Astrocyte (in vitro differentiated cells and primary cell): ENCODE measurements at regions not wholly inside any gene's neighbourhood (a gene's known extent, or its start where the extent isn't known, plus 50 kb on each side); places are given as distances from the start of the nearest gene placed in this dataset.
"Not testable (repeated sequence)": the region's sequence is repeated elsewhere in the genome, so short reads cannot be mapped to it uniquely, and the experiment has no call there.

Source experiments
- DNase-seq: peaks from one replicate; pipeline ENCODE4 v3.0.0-alpha.2; 2010; ENCODE audit warnings: low read depth
- FAIRE-seq: peaks from 2 replicates; lab custom pipeline; 2011; peaks lifted over from hg19 to GRCh38; lab: Jason Lieb, UNC
- H2AFZ ChIP-seq: 2 replicates; pipeline ENCODE4 v1.6.0; 2012; ENCODE audit warnings: low read depth, low read length, inconsistent platforms
- H3K27ac ChIP-seq: 2 replicates; pipeline ENCODE4 v1.5.1; 2011; ENCODE audit warnings: low read depth, low read length, inconsistent platforms
- H3K27me3 ChIP-seq: 2 replicates; pipeline ENCODE4 v1.6.0; 2011; ENCODE audit warnings: low read length, inconsistent platforms; ENCODE audit not compliant: insufficient read depth
- H3K36me3 ChIP-seq: 2 replicates; pipeline ENCODE4 v1.5.1; 2011; ENCODE audit warnings: low read length, inconsistent platforms; ENCODE audit not compliant: insufficient read depth
- H3K4me1 ChIP-seq: 2 replicates; pipeline ENCODE4 v1.5.1; 2011; ENCODE audit warnings: low read length, inconsistent platforms; ENCODE audit not compliant: insufficient read depth
- H3K4me2 ChIP-seq: 2 replicates; pipeline ENCODE4 v1.6.0; 2012; ENCODE audit warnings: low read length, inconsistent platforms
- H3K4me3 ChIP-seq: 2 replicates; pipeline ENCODE4 v1.5.1; 2011; ENCODE audit warnings: low read depth, mild to moderate bottlenecking, low read length, inconsistent platforms; ENCODE audit not compliant: insufficient read depth
- H3K79me2 ChIP-seq: 2 replicates; pipeline ENCODE4 v1.6.0; 2012; ENCODE audit warnings: mild to moderate bottlenecking, low read length, inconsistent platforms; ENCODE audit not compliant: insufficient read depth
- H3K9ac ChIP-seq: 2 replicates; pipeline ENCODE4 v1.6.0; 2012; ENCODE audit warnings: mild to moderate bottlenecking, low read length, inconsistent platforms
- H3K9me3 ChIP-seq: 2 replicates; pipeline ENCODE4 v1.5.1; 2012; ENCODE audit warnings: low read depth, mild to moderate bottlenecking, low read length, inconsistent platforms; ENCODE audit not compliant: insufficient read depth
- H4K20me1 ChIP-seq: 2 replicates; pipeline ENCODE4 v1.6.0; 2012; ENCODE audit warnings: low read length, inconsistent platforms; ENCODE audit not compliant: insufficient read depth
- H3K27ac Mint-ChIP-seq: one replicate; pipeline ENCODE4 v1.8.0; 2021; ENCODE audit warnings: mild to moderate bottlenecking, mixed read lengths; ENCODE audit not compliant: unreplicated experiment
- H3K27me3 Mint-ChIP-seq: one replicate; pipeline ENCODE4 v1.8.0; 2021; ENCODE audit warnings: low read depth, mixed read lengths; ENCODE audit not compliant: unreplicated experiment
- H3K36me3 Mint-ChIP-seq: one replicate; pipeline ENCODE4 v1.8.0; 2021; ENCODE audit warnings: low read depth, mixed read lengths; ENCODE audit not compliant: unreplicated experiment
- H3K4me1 Mint-ChIP-seq: one replicate; pipeline ENCODE4 v1.8.0; 2021; ENCODE audit warnings: low read depth, mixed read lengths; ENCODE audit not compliant: unreplicated experiment
- H3K4me3 Mint-ChIP-seq: one replicate; pipeline ENCODE4 v1.8.0; 2021; ENCODE audit warnings: mild to moderate bottlenecking, moderate library complexity, mixed read lengths; ENCODE audit not compliant: unreplicated experiment
- H3K9me3 Mint-ChIP-seq: one replicate; pipeline ENCODE4 v1.8.0; 2021; ENCODE audit warnings: mild to moderate bottlenecking, mixed read lengths; ENCODE audit not compliant: unreplicated experiment
- EZH2 ChIP-seq: IDR thresholded peaks from 2 replicates; pipeline ENCODE4 v1.6.1; 2012; ENCODE audit warnings: mild to moderate bottlenecking, low read length, inconsistent platforms; ENCODE audit not compliant: insufficient read depth
- TF ChIP-seq, protein P1 (sequence below): IDR thresholded peaks from 2 replicates; pipeline ENCODE4 v1.5.1; 2011; ENCODE audit warnings: low read depth, mild to moderate bottlenecking, inconsistent platforms, low read length, moderate library complexity; ENCODE audit not compliant: insufficient read depth

DNA sequence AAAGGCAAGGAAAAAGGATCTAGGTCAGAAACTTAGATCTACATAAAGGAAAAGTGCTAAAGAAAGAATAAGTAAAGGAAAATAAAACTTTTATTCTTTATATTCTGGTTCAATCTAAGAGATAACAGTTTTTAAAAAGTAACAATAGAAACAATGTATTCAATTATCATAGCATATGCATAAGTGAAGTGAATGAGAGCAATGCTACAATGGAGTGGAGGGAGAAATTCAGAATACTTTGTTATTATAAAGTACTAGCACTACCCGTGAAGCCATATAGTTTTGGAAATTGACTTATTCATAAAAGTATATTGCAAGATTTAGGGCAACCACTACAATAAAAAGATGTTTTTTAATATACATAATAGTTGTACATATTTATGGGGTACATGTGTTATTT, 586.0 kb upstream of the MDGA2 start:
- no peak overlapping the region for H3K27ac Mint-ChIP-seq
- TF ChIP-seq, protein P1, sequence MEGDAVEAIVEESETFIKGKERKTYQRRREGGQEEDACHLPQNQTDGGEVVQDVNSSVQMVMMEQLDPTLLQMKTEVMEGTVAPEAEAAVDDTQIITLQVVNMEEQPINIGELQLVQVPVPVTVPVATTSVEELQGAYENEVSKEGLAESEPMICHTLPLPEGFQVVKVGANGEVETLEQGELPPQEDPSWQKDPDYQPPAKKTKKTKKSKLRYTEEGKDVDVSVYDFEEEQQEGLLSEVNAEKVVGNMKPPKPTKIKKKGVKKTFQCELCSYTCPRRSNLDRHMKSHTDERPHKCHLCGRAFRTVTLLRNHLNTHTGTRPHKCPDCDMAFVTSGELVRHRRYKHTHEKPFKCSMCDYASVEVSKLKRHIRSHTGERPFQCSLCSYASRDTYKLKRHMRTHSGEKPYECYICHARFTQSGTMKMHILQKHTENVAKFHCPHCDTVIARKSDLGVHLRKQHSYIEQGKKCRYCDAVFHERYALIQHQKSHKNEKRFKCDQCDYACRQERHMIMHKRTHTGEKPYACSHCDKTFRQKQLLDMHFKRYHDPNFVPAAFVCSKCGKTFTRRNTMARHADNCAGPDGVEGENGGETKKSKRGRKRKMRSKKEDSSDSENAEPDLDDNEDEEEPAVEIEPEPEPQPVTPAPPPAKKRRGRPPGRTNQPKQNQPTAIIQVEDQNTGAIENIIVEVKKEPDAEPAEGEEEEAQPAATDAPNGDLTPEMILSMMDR, result no peak
- TF ChIP-seq EZH2, result no peak
- DNase-seq (no peak), FAIRE-seq (no peak)
- no peaks in the 10 kb centered on the region for H3K79me2 ChIP-seq
- peaks cover 6% of the 10 kb centered on the region for H3K27me3 Mint-ChIP-seq
- H3K36me3 Mint-ChIP-seq, result no peaks in the 10 kb centered on the region
- no peaks in the 10 kb centered on the region for H3K36me3 ChIP-seq
- H3K4me1 Mint-ChIP-seq, result peaks cover 6% of the 10 kb centered on the region
- H3K27ac ChIP-seq, result no peak overlapping the region
- no peaks in the 10 kb centered on the region for H3K9me3 Mint-ChIP-seq
- H3K27me3 ChIP-seq, result no peaks in the 10 kb centered on the region
- no peaks in the 10 kb centered on the region for H3K4me1 ChIP-seq
- no peak overlapping the region for H3K4me3 Mint-ChIP-seq
- H3K9ac ChIP-seq, result no peak overlapping the region
- no peak overlapping the region for H2AFZ ChIP-seq
- H3K9me3 ChIP-seq, result no peaks in the 10 kb centered on the region
- no peak overlapping the region for H3K4me2 ChIP-seq
- H3K4me3 ChIP-seq, result no peak overlapping the region
- no peaks in the 10 kb centered on the region for H4K20me1 ChIP-seq

DNA sequence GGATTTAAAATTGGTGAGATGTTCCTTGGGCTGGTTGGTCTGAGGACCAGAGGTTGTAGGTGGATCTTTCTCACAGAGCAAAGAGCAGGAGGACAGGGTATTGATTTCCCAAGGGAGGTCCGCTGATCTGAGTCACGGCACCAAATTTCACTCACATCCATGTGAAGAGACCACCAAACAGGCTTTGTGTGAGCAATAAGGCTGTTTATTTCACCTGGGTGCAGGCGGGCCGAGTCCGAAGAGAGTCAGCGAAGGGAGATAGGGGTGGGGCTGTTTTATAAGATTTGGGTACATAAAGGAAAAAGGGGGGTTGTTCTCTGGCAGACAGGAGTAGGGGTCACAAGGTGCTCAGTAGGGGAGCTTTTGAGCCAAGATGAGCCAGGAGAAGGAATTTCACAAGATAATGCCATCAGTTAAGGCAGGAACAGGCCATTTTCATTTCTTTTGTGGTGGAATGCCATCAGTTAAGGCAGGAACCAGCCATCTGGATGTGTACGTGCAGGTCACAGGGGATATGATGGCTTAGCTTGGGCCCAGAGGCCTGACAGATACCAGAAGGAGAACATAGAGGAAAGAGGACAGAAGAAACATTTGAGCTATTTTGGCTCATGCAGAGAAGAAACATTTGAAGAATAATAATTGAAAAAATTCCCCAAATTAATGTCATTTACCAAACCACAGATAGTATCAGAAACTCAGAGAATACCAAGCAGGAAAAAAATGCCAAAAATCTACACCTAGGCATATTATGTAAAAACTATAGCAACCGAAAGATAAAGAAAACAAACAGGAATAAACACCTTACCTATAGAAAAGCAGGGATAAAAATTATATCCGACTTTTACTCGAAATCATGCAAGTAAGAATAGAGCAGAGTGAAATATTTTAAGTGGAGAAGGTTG, 585.2 kb upstream of the MDGA2 start:
- not testable (repeated sequence) for H3K9ac ChIP-seq, H4K20me1 ChIP-seq, H3K79me2 ChIP-seq, H3K9me3 ChIP-seq, H3K4me2 ChIP-seq, H3K27me3 ChIP-seq, H3K4me1 ChIP-seq, FAIRE-seq, H3K4me3 ChIP-seq, DNase-seq, H3K36me3 Mint-ChIP-seq, H3K27ac ChIP-seq, H2AFZ ChIP-seq, H3K36me3 ChIP-seq, H3K27me3 Mint-ChIP-seq, H3K4me1 Mint-ChIP-seq, H3K9me3 Mint-ChIP-seq
- H3K4me3 Mint-ChIP-seq, result peak overlapping the region; percentile 63
- peak overlapping the region; percentile 42 for H3K27ac Mint-ChIP-seq

DNA sequence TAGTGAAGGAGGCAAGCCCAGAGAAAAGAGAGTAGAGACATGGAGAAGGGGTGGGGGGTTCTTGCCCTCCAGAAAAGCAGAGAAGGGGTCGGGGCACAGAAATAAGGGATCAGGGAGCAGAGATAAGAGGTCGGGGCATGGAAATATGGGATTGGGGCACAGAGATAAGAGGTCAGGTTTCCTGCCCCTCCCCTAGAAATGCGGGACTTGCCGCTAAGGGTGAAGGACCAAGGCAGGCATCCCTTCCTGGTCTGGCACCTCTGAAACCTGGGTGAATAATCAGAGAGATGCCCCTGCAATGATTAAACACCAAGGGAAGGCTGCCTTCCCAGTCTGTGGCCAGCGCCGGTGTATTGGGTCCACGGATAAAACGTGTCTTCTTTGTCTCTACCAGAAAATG, 584.5 kb upstream of the MDGA2 start:
- not testable (repeated sequence) for H3K9ac ChIP-seq
- H3K27ac Mint-ChIP-seq, result peak overlapping the region; percentile 42

DNA sequence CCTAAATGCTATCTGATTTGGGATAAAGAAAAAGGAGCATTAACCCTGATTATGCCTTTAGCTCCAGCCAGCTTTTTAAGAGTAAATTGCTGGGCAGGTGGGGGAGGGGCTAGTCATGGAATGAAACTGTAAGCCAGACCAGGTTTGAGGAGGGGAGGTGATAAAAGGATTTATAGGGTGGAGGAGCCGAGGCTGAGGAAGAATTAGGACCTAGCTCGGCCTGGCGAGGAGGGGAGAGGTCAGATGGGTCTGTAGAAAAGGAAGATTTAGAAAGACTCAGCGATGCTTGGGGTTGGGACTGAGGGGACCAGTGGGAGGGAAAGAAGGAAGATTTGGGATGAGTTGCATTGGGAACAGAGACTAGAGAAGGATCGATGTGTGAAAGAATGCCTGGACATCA, 583.8 kb upstream of the MDGA2 start:
- not testable (repeated sequence) for DNase-seq, H3K36me3 ChIP-seq, H2AFZ ChIP-seq, H3K4me3 Mint-ChIP-seq, H3K27ac Mint-ChIP-seq, H3K4me3 ChIP-seq, H3K79me2 ChIP-seq, H3K9ac ChIP-seq, H3K4me1 Mint-ChIP-seq, H3K4me2 ChIP-seq, FAIRE-seq, H3K36me3 Mint-ChIP-seq, H4K20me1 ChIP-seq, H3K27ac ChIP-seq, H3K4me1 ChIP-seq, H3K27me3 ChIP-seq, H3K9me3 Mint-ChIP-seq, H3K9me3 ChIP-seq, H3K27me3 Mint-ChIP-seq

More for the DNA sequence above, 584.5 kb upstream of the MDGA2 start:
- not testable (repeated sequence) for H3K4me2 ChIP-seq, H3K27me3 Mint-ChIP-seq, H3K27me3 ChIP-seq, H3K36me3 Mint-ChIP-seq, H3K9me3 Mint-ChIP-seq, H3K4me1 ChIP-seq, FAIRE-seq, H3K4me1 Mint-ChIP-seq, H3K36me3 ChIP-seq, H3K27ac ChIP-seq, H4K20me1 ChIP-seq, H3K9me3 ChIP-seq, H2AFZ ChIP-seq, H3K79me2 ChIP-seq, DNase-seq, H3K4me3 ChIP-seq
- H3K4me3 Mint-ChIP-seq, result peak overlapping the region; percentile 63

DNA sequence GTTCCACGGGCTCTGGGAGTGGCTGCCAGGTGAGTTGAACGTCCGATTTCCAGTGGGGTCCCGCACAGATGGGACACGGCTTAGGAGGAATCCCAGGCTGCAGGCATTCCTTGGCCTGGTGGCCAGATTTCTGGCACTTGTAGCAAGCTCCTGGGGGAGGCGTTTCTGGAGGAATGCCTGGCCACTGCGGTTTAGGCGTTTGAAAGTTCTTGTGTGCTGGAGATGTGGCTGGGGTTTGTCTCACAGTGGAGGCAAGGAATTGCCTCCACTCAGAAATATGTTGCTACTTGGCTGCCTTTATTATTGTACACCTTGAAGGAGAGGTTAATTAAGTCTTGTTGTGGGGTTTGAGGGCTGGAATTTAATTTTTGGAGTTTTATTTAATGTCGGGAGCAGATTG, 583.3 kb upstream of the MDGA2 start:
- not testable (repeated sequence) for H3K4me3 ChIP-seq, H3K36me3 ChIP-seq, H4K20me1 ChIP-seq, H3K4me1 ChIP-seq, H3K4me1 Mint-ChIP-seq, H3K27me3 ChIP-seq, H3K4me2 ChIP-seq, H2AFZ ChIP-seq, DNase-seq, H3K27ac ChIP-seq, H3K27me3 Mint-ChIP-seq, H3K9me3 Mint-ChIP-seq, H3K9ac ChIP-seq, H3K79me2 ChIP-seq, H3K27ac Mint-ChIP-seq, H3K9me3 ChIP-seq, FAIRE-seq, H3K36me3 Mint-ChIP-seq
- H3K4me3 Mint-ChIP-seq, result peak overlapping the region; percentile 58
